ENCODE measurements at regions not wholly inside any gene's neighbourhood (a gene's known extent, or its start where the extent isn't known, plus 50 kb on each side); places are given as distances from the start of the nearest gene placed in this dataset.

- Histone ChIP-seq H3K4me1 (ENCODE audit: control insufficient read depth, insufficient read depth, low read length) (no peaks in the 10 kb centered on the region), H3K27ac (ENCODE audit: low read length) (no peak overlapping the region), H3K36me3 (ENCODE audit: control insufficient read depth, insufficient read depth, low read length) (no peaks in the 10 kb centered on the region), H3K4me3 (ENCODE audit: low read length) (no peak overlapping the region), H3K27me3 (ENCODE audit: control insufficient read depth, insufficient read depth, low read length) (no peaks in the 10 kb centered on the region), H3K9me3 (ENCODE audit: control insufficient read depth, low read depth, low read length) (no peaks in the 10 kb centered on the region)
- 40% methylated on average over 1 of the region's 5 CpGs for WGBS (ENCODE audit: insufficient coverage, low lambda C conversion rate)
- no peak for DNase-seq
These were observed 65.7 kb downstream of the TMEM18 start for GRCh38 chr2:611519-611918.

DNA sequence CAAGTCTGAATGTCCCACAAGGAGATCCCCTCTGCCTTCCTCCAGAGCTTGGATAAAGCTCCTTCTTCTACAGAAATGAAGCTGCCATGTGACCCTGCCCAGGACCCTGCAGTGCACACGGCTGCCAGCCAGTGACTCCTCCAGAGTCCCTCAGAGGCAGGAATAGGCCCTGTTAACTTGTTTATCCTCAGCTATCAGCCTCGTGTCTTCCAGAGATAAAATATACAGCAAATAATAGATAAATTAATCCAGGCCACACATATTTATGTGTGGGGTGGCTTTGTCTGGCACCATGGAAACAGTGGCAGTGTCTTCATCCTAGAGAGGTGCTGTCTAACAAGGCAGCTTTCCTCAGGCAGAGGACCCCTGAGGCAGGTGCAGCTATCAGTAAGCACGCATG is 66.7 kb downstream of the TMEM18 start:
- no peak overlapping the region for H3K27ac ChIP-seq (ENCODE audit: low read length)

DNA sequence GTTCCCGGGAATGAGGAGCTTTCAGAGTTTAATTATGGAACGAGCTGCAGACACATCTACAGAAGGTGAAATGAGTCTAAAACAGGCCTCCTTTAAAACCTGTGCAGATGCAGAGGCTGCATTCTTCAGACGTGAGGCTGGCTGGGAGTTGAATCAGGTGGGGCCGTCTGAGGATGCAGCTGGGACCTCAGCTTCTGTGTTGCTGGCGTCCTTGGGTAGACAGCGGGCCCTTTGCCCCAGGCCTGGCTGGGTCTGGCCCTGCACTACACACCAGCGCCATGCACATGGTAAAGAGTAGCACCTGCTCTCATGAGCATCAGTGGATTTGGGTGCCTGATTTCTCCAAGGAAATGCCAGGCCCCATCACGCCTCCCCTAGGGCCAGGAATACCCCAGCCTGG is 67.3 kb downstream of the TMEM18 start:
- Histone ChIP-seq H3K27me3 (ENCODE audit: control insufficient read depth, insufficient read depth, low read length) (no peaks in the 10 kb centered on the region), H3K4me3 (ENCODE audit: low read length) (no peak overlapping the region), H3K27ac (ENCODE audit: low read length) (no peak overlapping the region), H3K36me3 (ENCODE audit: control insufficient read depth, insufficient read depth, low read length) (no peaks in the 10 kb centered on the region), H3K9me3 (ENCODE audit: control insufficient read depth, low read depth, low read length) (peaks cover 12% of the 10 kb centered on the region), H3K4me1 (ENCODE audit: control insufficient read depth, insufficient read depth, low read length) (no peaks in the 10 kb centered on the region)
- no CpG with 5 or more reads among the region's 8 CpGs for WGBS (ENCODE audit: insufficient coverage, low lambda C conversion rate)
- no peak for DNase-seq

More for the DNA sequence above, 66.7 kb downstream of the TMEM18 start:
- Histone ChIP-seq H3K4me1 (ENCODE audit: control insufficient read depth, insufficient read depth, low read length) (no peaks in the 10 kb centered on the region), H3K4me3 (ENCODE audit: low read length) (no peak overlapping the region), H3K27me3 (ENCODE audit: control insufficient read depth, insufficient read depth, low read length) (no peaks in the 10 kb centered on the region), H3K9me3 (ENCODE audit: control insufficient read depth, low read depth, low read length) (peaks cover 6% of the 10 kb centered on the region), H3K36me3 (ENCODE audit: control insufficient read depth, insufficient read depth, low read length) (no peaks in the 10 kb centered on the region)
- 40% methylated on average over 1 of the region's 3 CpGs for WGBS (ENCODE audit: insufficient coverage, low lambda C conversion rate)
- DNase-seq: no peak

GRCh38 chr2:609449-609848 is 67.8 kb downstream of the TMEM18 start:
- no peaks in the 10 kb centered on the region for H3K4me1 ChIP-seq (ENCODE audit: control insufficient read depth, insufficient read depth, low read length)
- no peak for DNase-seq
- peaks cover 17% of the 10 kb centered on the region for H3K9me3 ChIP-seq (ENCODE audit: control insufficient read depth, low read depth, low read length)
- H3K4me3 ChIP-seq (ENCODE audit: low read length): no peak overlapping the region
- H3K27me3 ChIP-seq (ENCODE audit: control insufficient read depth, insufficient read depth, low read length): no peaks in the 10 kb centered on the region
- H3K36me3 ChIP-seq (ENCODE audit: control insufficient read depth, insufficient read depth, low read length): no peaks in the 10 kb centered on the region
- H3K27ac ChIP-seq (ENCODE audit: low read length): no peak overlapping the region
- no CpG with 5 or more reads among the region's 10 CpGs for WGBS (ENCODE audit: insufficient coverage, low lambda C conversion rate)

- WGBS (ENCODE audit: insufficient coverage, low lambda C conversion rate): no CpG with 5 or more reads among the region's 7 CpGs
- Histone ChIP-seq H3K4me1 (ENCODE audit: control insufficient read depth, insufficient read depth, low read length) (no peaks in the 10 kb centered on the region), H3K36me3 (ENCODE audit: control insufficient read depth, insufficient read depth, low read length) (no peaks in the 10 kb centered on the region), H3K27ac (ENCODE audit: low read length) (no peak overlapping the region), H3K4me3 (ENCODE audit: low read length) (no peak overlapping the region), H3K27me3 (ENCODE audit: control insufficient read depth, insufficient read depth, low read length) (no peaks in the 10 kb centered on the region), H3K9me3 (ENCODE audit: control insufficient read depth, low read depth, low read length) (peaks cover 17% of the 10 kb centered on the region)
- DNase-seq: no peak
These were observed 68.5 kb downstream of the TMEM18 start for GRCh38 chr2:608711-609110.

DNA sequence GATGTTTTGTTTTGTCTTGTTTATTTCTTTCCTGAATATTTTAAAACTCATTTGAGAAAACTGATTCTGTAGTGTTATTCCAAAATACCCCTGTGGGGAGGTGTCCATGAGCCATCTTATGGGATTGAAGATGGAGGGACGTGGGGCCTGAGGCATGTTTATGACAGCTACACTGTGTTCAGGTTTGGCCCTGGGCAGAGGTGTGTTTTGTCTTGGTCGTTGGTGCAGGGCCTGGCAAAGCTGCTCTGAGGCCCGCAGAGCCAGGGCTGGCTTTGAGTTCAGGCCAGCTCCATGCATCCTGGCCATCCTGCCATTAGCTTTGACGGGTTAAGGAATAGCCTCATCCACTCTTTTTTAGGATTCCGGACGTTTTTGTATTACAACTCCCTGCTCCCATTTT is 68.9 kb downstream of the TMEM18 start:
- Histone ChIP-seq H3K27ac (ENCODE audit: low read length) (no peak overlapping the region), H3K27me3 (ENCODE audit: control insufficient read depth, insufficient read depth, low read length) (no peaks in the 10 kb centered on the region), H3K9me3 (ENCODE audit: control insufficient read depth, low read depth, low read length) (peaks cover 17% of the 10 kb centered on the region), H3K4me3 (ENCODE audit: low read length) (no peak overlapping the region), H3K36me3 (ENCODE audit: control insufficient read depth, insufficient read depth, low read length) (no peaks in the 10 kb centered on the region), H3K4me1 (ENCODE audit: control insufficient read depth, insufficient read depth, low read length) (no peaks in the 10 kb centered on the region)
- no CpG with 5 or more reads among the region's 6 CpGs for WGBS (ENCODE audit: insufficient coverage, low lambda C conversion rate)
- no peak for DNase-seq

- Histone ChIP-seq H3K27me3 (ENCODE audit: control insufficient read depth, insufficient read depth, low read length) (no peaks in the 10 kb centered on the region), H3K4me3 (ENCODE audit: low read length) (no peak overlapping the region), H3K27ac (ENCODE audit: low read length) (no peak overlapping the region), H3K9me3 (ENCODE audit: control insufficient read depth, low read depth, low read length) (peaks cover 17% of the 10 kb centered on the region), H3K36me3 (ENCODE audit: control insufficient read depth, insufficient read depth, low read length) (no peaks in the 10 kb centered on the region), H3K4me1 (ENCODE audit: control insufficient read depth, insufficient read depth, low read length) (no peaks in the 10 kb centered on the region)
- no CpG with 5 or more reads among the region's 4 CpGs for WGBS (ENCODE audit: insufficient coverage, low lambda C conversion rate)
- no peak for DNase-seq
These were observed 69.5 kb downstream of the TMEM18 start for GRCh38 chr2:607709-608108.

DNA sequence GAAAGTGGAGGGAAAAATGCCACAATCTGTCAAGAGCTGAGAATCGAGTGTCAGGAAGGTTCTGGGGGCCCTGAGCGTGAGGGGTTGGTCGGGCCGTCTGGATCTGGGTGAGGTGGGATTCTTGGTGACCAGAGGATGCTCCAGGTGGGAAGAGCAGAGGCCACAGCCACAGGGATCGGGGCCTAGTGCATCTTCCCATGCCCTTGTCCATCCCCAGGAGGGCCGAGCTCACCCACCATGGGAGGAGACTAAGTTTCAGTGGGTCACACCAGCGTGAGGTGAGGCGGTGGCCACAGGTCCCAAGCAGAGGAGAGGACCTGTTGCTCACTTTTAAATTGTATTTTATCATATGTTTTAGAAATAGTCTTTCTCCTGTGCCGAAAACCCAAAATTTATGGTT is 70.0 kb downstream of the TMEM18 start:
- no peaks in the 10 kb centered on the region for H3K4me1 ChIP-seq (ENCODE audit: control insufficient read depth, insufficient read depth, low read length)
- no peak for DNase-seq
- H3K27me3 ChIP-seq (ENCODE audit: control insufficient read depth, insufficient read depth, low read length): no peaks in the 10 kb centered on the region
- H3K36me3 ChIP-seq (ENCODE audit: control insufficient read depth, insufficient read depth, low read length): no peaks in the 10 kb centered on the region
- H3K9me3 ChIP-seq (ENCODE audit: control insufficient read depth, low read depth, low read length): peaks cover 17% of the 10 kb centered on the region
- WGBS (ENCODE audit: insufficient coverage, low lambda C conversion rate): no CpG with 5 or more reads among the region's 9 CpGs
- H3K4me3 ChIP-seq (ENCODE audit: low read length): no peak overlapping the region
- no peak overlapping the region for H3K27ac ChIP-seq (ENCODE audit: low read length)

GRCh38 chr2:605674-606608 is 71.3 kb downstream of the TMEM18 start:
- H3K36me3 ChIP-seq (ENCODE audit: control insufficient read depth, insufficient read depth, low read length): no peaks in the 10 kb centered on the region
- H3K4me1 ChIP-seq (ENCODE audit: control insufficient read depth, insufficient read depth, low read length): no peaks in the 10 kb centered on the region
- no peak overlapping the region for H3K4me3 ChIP-seq (ENCODE audit: low read length)
- no peak overlapping the region for H3K27ac ChIP-seq (ENCODE audit: low read length)
- DNase-seq: no peak
- H3K27me3 ChIP-seq (ENCODE audit: control insufficient read depth, insufficient read depth, low read length): no peaks in the 10 kb centered on the region
- 100% methylated on average over 2 of the region's 24 CpGs for WGBS (ENCODE audit: insufficient coverage, low lambda C conversion rate)
- peaks cover 17% of the 10 kb centered on the region for H3K9me3 ChIP-seq (ENCODE audit: control insufficient read depth, low read depth, low read length)

DNA sequence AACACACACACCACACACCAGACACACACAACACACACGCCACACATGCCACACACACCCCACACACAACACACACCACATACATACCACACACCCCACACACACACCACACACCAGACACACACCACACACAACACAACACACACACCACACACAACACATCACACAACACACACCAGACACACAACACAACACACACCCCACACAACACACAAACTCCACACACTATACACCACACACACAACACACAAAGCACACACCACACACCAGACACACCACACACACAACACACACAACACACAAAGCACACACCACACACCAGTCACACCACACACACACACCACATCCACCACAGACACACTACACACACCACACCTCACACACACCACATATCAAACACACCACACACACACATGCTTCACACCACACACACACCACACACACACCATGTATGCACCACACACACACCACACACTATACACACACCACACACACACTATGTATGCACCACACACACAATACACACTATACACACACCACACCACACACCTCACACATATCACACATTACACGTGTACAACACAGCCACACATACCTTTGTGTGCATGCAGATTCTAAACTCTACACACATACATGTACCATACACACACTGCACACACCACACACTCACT is 72.2 kb downstream of the TMEM18 start:
- no peaks in the 10 kb centered on the region for H3K4me1 ChIP-seq (ENCODE audit: control insufficient read depth, insufficient read depth, low read length)
- H3K9me3 ChIP-seq (ENCODE audit: control insufficient read depth, low read depth, low read length): peaks cover 17% of the 10 kb centered on the region
- no peak overlapping the region for H3K4me3 ChIP-seq (ENCODE audit: low read length)
- H3K27ac ChIP-seq (ENCODE audit: low read length): no peak overlapping the region
- H3K27me3 ChIP-seq (ENCODE audit: control insufficient read depth, insufficient read depth, low read length): no peaks in the 10 kb centered on the region
- no peak for DNase-seq
- H3K36me3 ChIP-seq (ENCODE audit: control insufficient read depth, insufficient read depth, low read length): no peaks in the 10 kb centered on the region
- WGBS (ENCODE audit: insufficient coverage, low lambda C conversion rate): no CpG with 5 or more reads among the region's 2 CpGs
